ENCODE measurements at regions not wholly inside any gene's neighbourhood (a gene's known extent, or its start where the extent isn't known, plus 50 kb on each side); places are given as distances from the start of the nearest gene placed in this dataset.
A peak's percentile ranks its signal among the peaks of the same experiment; 100 is the strongest.

DNA sequence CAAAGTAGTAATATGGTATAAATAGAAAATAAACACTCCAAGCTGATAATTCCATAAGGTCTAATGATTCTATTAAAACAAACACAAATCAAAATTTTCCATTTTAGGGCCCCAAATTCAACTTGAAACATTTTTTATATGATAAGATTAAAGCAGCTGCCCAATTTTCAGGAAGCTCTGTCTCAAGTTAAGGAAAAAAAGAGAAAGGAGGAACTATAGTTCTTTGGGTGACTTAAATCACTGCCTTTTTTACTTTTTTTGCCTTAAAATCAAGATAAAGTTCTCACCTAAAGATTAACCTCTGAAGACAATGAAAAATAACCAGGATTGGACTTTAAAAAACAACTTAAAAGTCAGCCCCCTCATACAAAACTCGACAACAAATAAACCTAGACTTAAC is 76.0 kb upstream of the IFNE start:
- Mint-ChIP-seq H3K27me3 (ENCODE audit: unreplicated experiment) (peaks cover 4% of the 10 kb centered on the region), H3K4me3 (ENCODE audit: unreplicated experiment) (no peak overlapping the region), H3K4me1 (ENCODE audit: unreplicated experiment) (peaks cover 12% of the 10 kb centered on the region), H3K9me3 (ENCODE audit: unreplicated experiment) (no peaks in the 10 kb centered on the region), H3K27ac (ENCODE audit: unreplicated experiment) (no peak overlapping the region), H3K36me3 (ENCODE audit: low read depth, unreplicated experiment) (no peaks in the 10 kb centered on the region)
- no peak for DNase-seq (ENCODE audit: low spot score)
- no peak for TF ChIP-seq CTCF (IDR thresholded peaks at IDR 0.05; ENCODE audit: unreplicated experiment)

DNA sequence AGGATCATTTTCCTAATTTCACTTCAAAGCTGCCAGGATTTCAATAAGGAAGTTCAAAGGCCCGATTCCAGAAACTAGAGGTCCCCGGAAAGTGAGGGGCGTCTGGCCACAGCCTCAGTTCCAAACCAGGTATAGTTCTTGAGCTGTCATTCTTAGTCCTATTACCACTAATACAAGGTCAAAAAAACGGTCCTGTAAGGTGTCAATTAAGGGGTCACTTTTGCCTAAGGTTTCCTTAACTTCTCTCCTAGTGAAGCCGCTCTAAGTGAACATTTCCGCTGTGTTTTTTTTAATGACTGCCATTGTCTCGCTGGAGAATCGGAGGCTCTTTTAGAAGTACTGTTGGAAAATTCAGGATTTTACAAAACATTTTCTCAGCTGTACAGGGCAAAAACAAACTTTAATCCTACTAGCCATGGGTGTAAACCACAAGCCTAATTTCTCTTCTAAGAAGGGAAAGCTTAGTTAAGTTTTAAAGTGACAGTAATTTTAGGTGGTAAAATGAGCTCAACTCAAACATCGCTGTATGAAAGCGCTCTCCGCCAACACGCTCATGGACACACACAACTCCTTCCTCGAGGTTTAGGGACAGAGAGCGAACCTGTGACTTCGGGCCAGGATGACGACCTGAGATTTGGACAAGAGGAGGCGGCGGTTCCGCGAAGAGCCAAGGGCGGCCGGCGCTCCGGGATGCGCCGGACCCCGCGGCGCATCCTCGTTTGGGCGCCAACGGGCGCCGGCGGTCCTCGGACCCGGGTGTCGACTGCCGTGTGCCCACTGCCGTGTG is 76.7 kb upstream of the IFNE start:
- Mint-ChIP-seq H3K9me3 (ENCODE audit: unreplicated experiment) (no peaks in the 10 kb centered on the region), H3K36me3 (ENCODE audit: low read depth, unreplicated experiment) (no peaks in the 10 kb centered on the region), H3K27ac (ENCODE audit: unreplicated experiment) (peak overlapping the region; percentile 38), H3K4me1 (ENCODE audit: unreplicated experiment) (peaks cover 12% of the 10 kb centered on the region), H3K27me3 (ENCODE audit: unreplicated experiment) (peaks cover 4% of the 10 kb centered on the region), H3K4me3 (ENCODE audit: unreplicated experiment) (peak overlapping the region; percentile 97)
- DNase-seq (ENCODE audit: low spot score) = no peak
- no peak for TF ChIP-seq CTCF (IDR thresholded peaks at IDR 0.05; ENCODE audit: unreplicated experiment)

DNA sequence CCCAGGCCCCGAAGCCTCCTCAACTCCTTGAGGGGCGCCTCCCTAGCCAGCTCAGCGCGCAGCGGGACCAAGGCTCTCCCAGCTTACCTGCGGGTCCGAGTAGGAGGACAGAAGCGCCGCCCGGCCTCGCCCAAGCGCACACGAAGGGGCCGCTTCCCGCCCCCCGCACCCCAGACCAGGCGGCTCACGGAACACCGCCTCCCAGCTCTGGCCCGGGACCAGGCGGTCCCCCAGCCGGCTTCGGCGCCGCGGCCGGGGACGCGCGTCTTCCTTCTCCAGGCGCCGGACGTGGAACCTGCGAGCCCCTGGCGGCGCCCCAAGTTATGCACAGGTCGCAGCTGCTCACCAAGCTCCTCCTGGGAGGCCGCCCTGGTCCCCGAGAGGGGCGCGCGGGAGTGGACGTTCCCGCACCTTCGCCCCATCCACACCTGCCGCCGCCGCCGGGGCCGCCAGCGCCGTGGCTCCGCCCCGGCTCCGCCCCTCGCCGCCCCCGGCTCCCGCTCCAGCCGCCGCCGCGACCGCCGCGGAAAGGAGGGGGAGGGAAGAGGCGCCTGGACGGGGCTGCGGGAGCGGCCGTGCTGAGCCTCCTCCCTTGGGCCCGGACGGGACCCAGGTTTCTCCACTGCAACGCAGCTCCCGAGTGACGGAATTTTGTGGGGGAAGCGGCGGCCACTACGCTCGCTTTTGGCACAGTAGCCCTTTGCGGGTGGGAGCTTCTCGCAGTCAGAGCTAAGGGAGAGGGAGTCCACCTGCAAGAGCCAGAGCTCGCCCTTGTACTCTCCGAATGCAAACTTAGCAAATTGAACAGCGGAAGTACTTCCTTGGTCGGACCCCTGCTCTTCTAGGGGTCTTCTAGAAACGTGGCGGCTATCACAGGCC is 77.5 kb upstream of the IFNE start:
- Mint-ChIP-seq H3K4me1 (ENCODE audit: unreplicated experiment) (peaks cover 12% of the 10 kb centered on the region), H3K9me3 (ENCODE audit: unreplicated experiment) (no peaks in the 10 kb centered on the region), H3K27me3 (ENCODE audit: unreplicated experiment) (peaks cover 4% of the 10 kb centered on the region), H3K36me3 (ENCODE audit: low read depth, unreplicated experiment) (no peaks in the 10 kb centered on the region), H3K27ac (ENCODE audit: unreplicated experiment) (no peak overlapping the region), H3K4me3 (ENCODE audit: unreplicated experiment) (peak overlapping the region; percentile 91)
- TF ChIP-seq CTCF (IDR thresholded peaks at IDR 0.05; ENCODE audit: unreplicated experiment) = no peak
- peak; percentile 55 for DNase-seq (ENCODE audit: low spot score)

DNA sequence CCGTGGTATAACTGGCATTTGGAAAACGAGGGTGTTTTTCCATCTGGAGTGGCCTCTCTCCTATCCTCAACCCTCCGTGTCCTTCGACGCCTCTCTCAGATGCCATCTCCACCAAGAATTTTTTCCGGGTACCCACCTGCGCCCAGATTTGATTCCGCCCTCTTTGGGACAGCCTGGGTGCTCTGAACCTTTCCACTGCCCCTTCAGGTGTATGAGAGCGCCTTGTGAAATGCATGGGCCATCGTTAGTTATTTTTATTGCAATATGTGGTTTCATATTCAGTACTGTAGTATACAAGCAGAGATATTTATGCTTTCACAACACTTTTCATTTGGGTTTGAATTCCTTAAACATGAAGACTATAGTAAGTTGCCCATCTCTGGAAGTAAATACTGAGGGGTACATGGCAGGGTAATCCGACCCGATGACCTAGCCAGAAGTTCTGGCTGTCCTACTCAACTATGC is 78.2 kb upstream of the IFNE start:
- Mint-ChIP-seq H3K27ac (ENCODE audit: unreplicated experiment) (no peak overlapping the region), H3K9me3 (ENCODE audit: unreplicated experiment) (no peaks in the 10 kb centered on the region), H3K4me3 (ENCODE audit: unreplicated experiment) (peak overlapping the region; percentile 91), H3K36me3 (ENCODE audit: low read depth, unreplicated experiment) (no peaks in the 10 kb centered on the region), H3K4me1 (ENCODE audit: unreplicated experiment) (peaks cover 12% of the 10 kb centered on the region), H3K27me3 (ENCODE audit: unreplicated experiment) (peaks cover 4% of the 10 kb centered on the region)
- no peak for DNase-seq (ENCODE audit: low spot score)
- no peak for TF ChIP-seq CTCF (IDR thresholded peaks at IDR 0.05; ENCODE audit: unreplicated experiment)
